Activated CD8-positive, alpha-beta T cell treated with anti-CD3 and anti-CD28 coated beads for 36 hours (primary cell): ENCODE measurements at regions not wholly inside any gene's neighbourhood (a gene's known extent, or its start where the extent isn't known, plus 50 kb on each side); places are given as distances from the start of the nearest gene placed in this dataset.

Source experiments
- ATAC-seq: fragments of 200-7000 bp; cut with Tn5 transposase; one replicate; pipeline ENCODE4 v1.10.0; 2021; ENCODE audit warnings: mild to moderate bottlenecking, moderate library complexity
- CTCF ChIA-PET: fragments of 350-600 bp; sonication (Branson Sonifier 250); formaldehyde crosslinking; loops from one replicate; lab custom pipeline; 2021; ENCODE audit warnings: antibody characterized with exemption; lab: Charles Lee
- POLR2A ChIA-PET: fragments of 350-600 bp; sonication (Branson Sonifier 250); formaldehyde crosslinking; loops from one replicate; lab custom pipeline; 2021; ENCODE audit warnings: antibody characterized with exemption; lab: Charles Lee
- DNase-seq: peaks from one replicate; pipeline ENCODE4 v3.0.0-alpha.2; 2020
- H3K27ac Mint-ChIP-seq: one replicate; pipeline ENCODE4 v1.8.0; 2021; ENCODE audit warnings: mild to moderate bottlenecking, mixed read lengths
- H3K27me3 Mint-ChIP-seq: one replicate; pipeline ENCODE4 v1.8.0; 2021; ENCODE audit warnings: mixed read lengths
- H3K36me3 Mint-ChIP-seq: one replicate; pipeline ENCODE4 v1.8.0; 2021; ENCODE audit warnings: low read depth, mixed read lengths
- H3K4me1 Mint-ChIP-seq: one replicate; pipeline ENCODE4 v1.8.0; 2021; ENCODE audit warnings: low read depth, mixed read lengths
- H3K4me3 Mint-ChIP-seq: one replicate; pipeline ENCODE4 v1.8.0; 2021; ENCODE audit warnings: mild to moderate bottlenecking, moderate library complexity, mixed read lengths
- H3K9me3 Mint-ChIP-seq: one replicate; pipeline ENCODE4 v1.8.0; 2021; ENCODE audit warnings: mixed read lengths
- intact Hi-C: fragments of 100-400 bp; cut with micrococcal nuclease; formaldehyde crosslinking; loops from one replicate; pipeline ENCODE4 v1.10.0; 2022
- TF ChIP-seq, protein P1 (sequence below): fragments of 200-600 bp; IDR thresholded peaks from one replicate; pipeline ENCODE4 v1.8.0; 2022; ENCODE audit warnings: antibody characterized with exemption, mild to moderate bottlenecking

DNA sequence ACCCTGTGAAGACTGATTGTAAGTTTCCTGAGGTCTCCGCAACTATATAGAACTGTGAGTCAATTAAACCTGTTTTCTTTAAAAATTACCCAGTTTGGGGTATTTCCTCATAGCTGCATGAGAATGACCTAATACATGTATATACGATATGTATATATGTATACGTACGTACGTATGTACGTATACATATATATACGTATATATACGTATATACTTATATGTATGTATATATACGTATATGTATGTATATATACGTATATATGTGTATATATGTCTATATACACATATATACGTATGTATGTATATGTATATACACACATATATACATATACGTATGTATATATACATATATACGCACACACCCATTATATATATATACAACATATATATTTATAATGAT is 1153.0 kb upstream of the CDH18 start:
- Mint-ChIP-seq H3K4me1 (no peaks in the 10 kb centered on the region), H3K9me3 (peaks cover 7% of the 10 kb centered on the region), H3K36me3 (no peaks in the 10 kb centered on the region), H3K4me3 (no peak overlapping the region), H3K27me3 (no peaks in the 10 kb centered on the region), H3K27ac (no peak overlapping the region)
- ATAC-seq (no peak), DNase-seq (no peak)
- TF ChIP-seq, protein P1, sequence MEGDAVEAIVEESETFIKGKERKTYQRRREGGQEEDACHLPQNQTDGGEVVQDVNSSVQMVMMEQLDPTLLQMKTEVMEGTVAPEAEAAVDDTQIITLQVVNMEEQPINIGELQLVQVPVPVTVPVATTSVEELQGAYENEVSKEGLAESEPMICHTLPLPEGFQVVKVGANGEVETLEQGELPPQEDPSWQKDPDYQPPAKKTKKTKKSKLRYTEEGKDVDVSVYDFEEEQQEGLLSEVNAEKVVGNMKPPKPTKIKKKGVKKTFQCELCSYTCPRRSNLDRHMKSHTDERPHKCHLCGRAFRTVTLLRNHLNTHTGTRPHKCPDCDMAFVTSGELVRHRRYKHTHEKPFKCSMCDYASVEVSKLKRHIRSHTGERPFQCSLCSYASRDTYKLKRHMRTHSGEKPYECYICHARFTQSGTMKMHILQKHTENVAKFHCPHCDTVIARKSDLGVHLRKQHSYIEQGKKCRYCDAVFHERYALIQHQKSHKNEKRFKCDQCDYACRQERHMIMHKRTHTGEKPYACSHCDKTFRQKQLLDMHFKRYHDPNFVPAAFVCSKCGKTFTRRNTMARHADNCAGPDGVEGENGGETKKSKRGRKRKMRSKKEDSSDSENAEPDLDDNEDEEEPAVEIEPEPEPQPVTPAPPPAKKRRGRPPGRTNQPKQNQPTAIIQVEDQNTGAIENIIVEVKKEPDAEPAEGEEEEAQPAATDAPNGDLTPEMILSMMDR = no peak
- ChIA-PET POLR2A (no interaction called here), CTCF (no interaction called here)
- intact Hi-C loops = no loop called here

DNA sequence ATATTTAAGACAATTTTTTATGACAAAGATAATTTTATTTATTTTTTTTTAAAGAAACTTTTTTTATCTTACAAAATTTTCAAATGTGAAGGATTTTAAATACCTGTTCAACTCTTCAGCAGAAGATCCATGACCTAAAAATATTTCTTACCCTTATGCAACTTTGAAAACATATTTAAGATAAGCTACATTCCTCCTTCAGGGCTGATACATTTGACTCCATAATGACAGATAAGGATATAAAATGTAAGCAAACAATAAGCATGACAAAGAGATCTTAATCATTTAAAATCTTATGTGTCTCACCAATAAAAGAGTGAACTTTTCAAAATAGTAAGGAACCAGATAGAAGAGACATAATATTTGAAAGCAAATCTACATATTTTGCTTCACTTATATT is 1138.2 kb upstream of the CDH18 start:
- intact Hi-C loops = no loop called here
- ATAC-seq (no peak), DNase-seq (no peak)
- ChIA-PET CTCF (no interaction called here), POLR2A (no interaction called here)
- no peaks in the 10 kb centered on the region for H3K27me3 Mint-ChIP-seq
- peaks cover 2% of the 10 kb centered on the region for H3K9me3 Mint-ChIP-seq
- H3K27ac Mint-ChIP-seq = no peak overlapping the region
- TF ChIP-seq, protein P1 = no peak
- no peaks in the 10 kb centered on the region for H3K4me1 Mint-ChIP-seq
- no peaks in the 10 kb centered on the region for H3K36me3 Mint-ChIP-seq
- no peak overlapping the region for H3K4me3 Mint-ChIP-seq

DNA sequence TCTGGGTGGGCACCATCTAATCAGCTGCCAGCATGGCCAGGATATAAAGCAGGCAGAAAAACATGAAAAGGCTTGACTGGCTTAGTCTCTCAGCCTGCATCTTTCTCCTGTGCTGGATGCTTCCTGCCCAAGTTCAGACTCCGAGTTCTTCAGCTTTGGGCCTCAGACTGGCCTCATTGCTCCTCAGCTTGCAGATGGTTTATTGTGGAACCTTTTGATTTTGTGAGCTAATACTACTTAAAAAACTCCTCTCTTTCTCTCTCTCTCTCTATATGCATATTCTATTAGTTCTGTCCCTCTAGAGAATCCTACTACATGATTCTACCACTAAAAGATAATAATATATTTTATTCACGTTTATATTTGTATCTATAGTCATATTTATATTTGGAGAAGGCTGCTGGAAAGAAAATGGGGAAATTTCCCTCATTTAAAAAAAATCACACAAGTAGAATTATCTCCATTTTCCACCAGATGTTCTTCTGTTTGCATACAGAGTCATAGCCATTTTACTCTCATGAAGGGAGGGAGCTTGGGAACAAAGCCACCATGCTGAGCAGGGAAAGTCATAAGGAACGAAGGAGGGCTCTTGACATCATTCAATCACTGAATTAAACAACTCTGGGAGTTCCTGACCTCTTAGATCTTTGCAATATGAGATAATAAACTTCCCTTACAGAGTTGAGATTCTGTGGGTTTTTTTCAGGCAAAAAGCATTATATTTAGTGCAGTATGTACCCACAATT is 1137.4 kb upstream of the CDH18 start:
- POLR2A ChIA-PET = no interaction called here
- Mint-ChIP-seq H3K27ac (no peak overlapping the region), H3K27me3 (no peaks in the 10 kb centered on the region), H3K9me3 (peaks cover 2% of the 10 kb centered on the region), H3K36me3 (no peaks in the 10 kb centered on the region), H3K4me3 (no peak overlapping the region), H3K4me1 (no peaks in the 10 kb centered on the region)
- DNase-seq = no peak
- CTCF ChIA-PET = no interaction called here
- TF ChIP-seq, protein P1 = no peak
- no peak for ATAC-seq
- intact Hi-C loops = no loop called here

DNA sequence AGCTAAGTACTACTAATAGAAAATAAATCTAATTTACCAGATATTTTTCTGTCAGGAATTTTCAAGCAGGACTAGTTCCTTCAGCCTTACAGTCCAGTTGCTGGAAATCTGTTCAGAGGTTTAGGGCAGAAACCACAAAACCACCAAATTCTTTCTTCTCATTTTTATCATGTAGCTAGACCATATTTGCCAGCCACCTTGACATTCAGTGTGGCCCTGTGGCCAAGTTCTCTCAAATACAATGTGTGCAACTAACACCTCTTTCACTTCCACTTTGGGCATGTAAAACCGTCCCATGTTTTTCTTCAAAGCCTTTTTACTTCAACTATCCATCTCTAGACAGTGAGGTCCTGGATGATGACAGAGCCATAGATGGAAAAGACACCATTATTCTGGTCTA is 1133.2 kb upstream of the CDH18 start:
- CTCF ChIA-PET = no interaction called here
- intact Hi-C loops = no loop called here
- H3K4me1 Mint-ChIP-seq = no peaks in the 10 kb centered on the region
- no peak overlapping the region for H3K27ac Mint-ChIP-seq
- no peak for DNase-seq
- H3K4me3 Mint-ChIP-seq = no peak overlapping the region
- no peaks in the 10 kb centered on the region for H3K27me3 Mint-ChIP-seq
- H3K9me3 Mint-ChIP-seq = peaks cover 6% of the 10 kb centered on the region
- POLR2A ChIA-PET = no interaction called here
- no peak for ATAC-seq
- no peaks in the 10 kb centered on the region for H3K36me3 Mint-ChIP-seq
- TF ChIP-seq, protein P1 = no peak

DNA sequence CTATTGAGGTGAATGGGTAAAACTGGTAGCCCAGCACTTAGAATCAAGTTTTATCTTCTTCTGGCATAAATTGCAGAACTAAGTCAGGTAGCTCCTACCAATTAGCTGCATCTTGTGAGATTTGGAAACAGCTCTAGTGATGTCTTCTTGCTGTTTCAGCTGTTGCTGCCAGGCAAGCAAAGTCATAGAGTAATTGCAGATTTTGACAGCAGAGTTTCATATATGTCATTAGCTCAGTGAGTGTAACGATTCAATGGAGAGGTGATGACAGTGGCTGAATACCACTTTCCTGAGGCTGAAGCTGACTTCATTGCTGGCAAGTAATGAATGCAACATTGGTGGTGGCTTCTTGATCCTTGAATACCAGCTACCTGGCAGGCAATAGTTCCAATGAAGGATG is 1109.7 kb upstream of the CDH18 start:
- intact Hi-C loops = no loop called here
- CTCF ChIA-PET = no interaction called here
- H3K4me1 Mint-ChIP-seq = no peaks in the 10 kb centered on the region
- ATAC-seq (no peak), DNase-seq (no peak)
- H3K36me3 Mint-ChIP-seq = no peaks in the 10 kb centered on the region
- no peak overlapping the region for H3K27ac Mint-ChIP-seq
- H3K27me3 Mint-ChIP-seq = no peaks in the 10 kb centered on the region
- TF ChIP-seq, protein P1 = no peak
- POLR2A ChIA-PET = no interaction called here
- no peak overlapping the region for H3K4me3 Mint-ChIP-seq
- H3K9me3 Mint-ChIP-seq = peaks cover 5% of the 10 kb centered on the region
